HL-60/S4 treated with retinoic acid at 250 ng/mL for 4 days and 3 days (cell line): ENCODE measurements at regions not wholly inside any gene's neighbourhood (a gene's known extent, or its start where the extent isn't known, plus 50 kb on each side); places are given as distances from the start of the nearest gene placed in this dataset.

Source experiments
- in situ Hi-C: fragments of 300-500 bp; cut with MboI; formaldehyde crosslinking; loops from 2 replicates; pipeline ENCODE4 v1.7.0; 2022; ENCODE audit warnings: low sequenced_read_pairs

DNA sequence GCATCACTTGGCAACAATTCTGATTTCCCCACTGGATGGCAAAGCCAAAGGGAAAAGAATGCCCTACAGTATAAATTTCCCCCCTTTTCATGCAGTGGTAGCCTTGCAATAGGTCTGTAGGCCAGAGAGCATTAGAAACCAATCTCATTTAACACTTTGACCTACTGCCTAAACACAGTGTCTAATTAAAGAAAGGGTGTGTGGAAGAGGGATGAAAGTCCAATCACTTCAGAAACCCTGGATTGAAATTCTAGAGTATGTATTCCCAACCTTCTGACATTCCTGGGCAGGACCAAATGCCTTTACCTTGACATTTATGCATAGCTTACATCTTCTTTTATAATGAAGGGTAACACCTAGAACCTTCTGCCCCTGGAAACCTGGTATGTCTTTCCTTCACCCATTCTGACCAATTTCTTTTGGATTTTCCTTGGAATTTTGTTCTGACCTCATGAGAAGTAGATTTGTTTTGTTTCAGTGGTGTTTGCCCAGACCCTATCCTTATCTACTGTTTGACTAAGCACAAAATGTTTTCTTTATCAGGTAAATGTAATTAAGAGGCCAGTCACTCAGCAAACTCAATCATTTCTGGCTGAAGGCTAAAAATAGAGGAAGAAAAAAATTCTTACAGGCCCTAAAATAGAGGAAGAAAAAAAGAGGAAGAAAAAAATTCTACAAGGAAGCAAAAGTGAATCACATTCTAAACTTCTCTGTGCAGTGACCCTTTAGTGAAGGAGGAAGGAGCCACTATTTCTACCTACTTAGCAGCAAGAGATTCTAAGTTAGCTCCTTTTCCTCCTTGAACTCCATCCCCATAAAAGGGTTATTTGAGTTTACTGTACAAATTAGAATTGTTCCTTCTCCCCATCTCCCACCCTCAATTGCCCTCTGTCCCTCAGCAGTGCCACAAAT is 129.5 kb upstream of the DSCAM start:
- in situ Hi-C loops = no loop called here

DNA sequence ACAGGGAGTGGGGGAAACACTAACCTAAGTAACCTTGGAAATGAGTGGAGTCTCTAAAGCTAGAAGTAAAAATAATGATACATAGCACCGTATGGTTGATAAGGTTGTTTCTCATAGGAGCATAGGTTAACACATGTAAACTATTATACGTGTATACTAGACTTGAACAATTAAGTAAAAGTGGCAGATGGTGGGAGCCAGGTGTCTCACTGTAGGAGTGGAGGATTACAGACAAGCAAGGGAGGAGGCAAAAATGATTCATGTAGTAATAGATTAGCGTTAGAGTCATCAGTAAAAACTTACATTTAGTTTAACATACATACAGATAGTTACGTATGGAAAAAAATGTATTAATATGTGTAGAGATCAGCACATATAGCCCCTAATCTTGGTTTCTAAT is 138.4 kb upstream of the DSCAM start:
- in situ Hi-C loops = no loop called here

DNA sequence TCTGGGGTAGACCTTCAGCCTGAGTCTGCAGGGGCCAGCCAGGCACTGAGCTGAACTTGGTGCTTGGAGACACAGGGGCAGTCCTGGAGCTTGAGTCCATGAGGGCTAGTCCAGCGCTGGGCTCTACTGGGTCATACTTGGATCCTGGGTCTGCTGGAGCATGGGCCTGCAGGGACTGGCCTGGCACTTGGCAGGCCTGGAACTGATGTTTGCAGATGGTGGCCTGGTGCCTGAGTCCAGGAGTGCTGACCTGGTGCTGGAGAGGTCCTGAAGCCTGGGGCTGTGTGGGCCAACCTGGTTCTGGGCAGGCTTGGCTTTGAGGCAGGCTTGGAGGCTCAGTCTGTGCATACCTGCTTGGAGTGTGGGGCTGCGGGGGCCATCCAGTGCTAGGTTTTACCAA is 143.4 kb upstream of the DSCAM start:
- in situ Hi-C loops = no loop called here

DNA sequence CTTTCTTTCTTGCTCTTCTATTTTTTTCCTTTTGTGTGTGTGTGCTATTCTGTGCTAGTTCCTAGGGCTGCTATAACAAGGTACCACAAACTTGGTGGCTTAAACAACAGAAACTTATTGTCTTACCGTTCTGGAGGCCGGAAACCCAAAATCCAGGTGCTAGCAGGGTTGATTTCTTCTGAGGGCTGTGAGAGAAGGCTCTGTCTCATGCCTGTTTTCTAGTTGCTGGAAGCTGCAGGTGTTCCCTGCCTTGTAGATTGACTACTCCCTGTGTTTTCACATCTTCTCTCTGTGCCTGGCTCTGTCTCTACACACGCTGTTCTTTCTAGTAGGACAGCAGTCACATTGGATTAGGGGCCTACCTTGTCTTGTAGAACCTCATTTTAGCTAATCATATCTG is 150.9 kb upstream of the DSCAM start:
- in situ Hi-C loops = no loop called here

DNA sequence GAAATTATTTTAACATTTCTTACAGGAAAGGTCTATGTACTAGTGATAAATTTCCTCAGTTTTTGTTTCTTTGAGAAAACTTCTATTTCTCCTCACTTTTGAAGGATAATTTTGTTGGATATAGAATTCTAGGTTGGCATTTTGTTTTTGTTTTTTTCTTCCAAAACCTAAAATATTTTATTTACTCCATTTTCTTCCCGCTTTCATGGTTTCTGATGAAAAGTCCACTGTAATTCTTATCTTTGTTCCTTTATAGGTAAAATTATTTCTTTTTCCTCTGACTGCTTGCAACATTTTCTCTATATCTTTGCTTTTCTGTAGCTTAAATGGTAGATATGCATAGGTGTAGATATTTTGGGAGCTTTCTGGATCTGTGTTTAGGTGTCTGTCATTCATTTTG is 153.9 kb upstream of the DSCAM start:
- in situ Hi-C loops = no loop called here

DNA sequence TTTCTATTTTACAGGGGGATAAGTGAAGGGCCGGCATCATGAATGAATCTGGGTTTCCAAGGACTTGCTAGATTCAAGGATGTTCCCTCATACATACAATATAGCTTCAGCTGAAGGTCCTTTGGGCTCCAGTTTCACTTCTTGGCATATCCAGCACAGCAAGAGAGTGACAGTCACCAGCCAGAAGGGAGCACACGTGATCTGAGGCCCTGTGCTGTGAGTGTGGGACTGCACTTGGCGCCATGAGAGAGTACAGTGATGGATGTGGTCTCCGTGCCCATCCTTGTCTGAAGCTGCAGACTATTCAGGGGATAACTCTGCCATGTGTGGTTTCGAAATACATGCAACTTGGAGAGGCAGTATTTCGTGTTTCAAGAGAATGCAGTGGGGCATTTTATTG is 159.7 kb upstream of the DSCAM start:
- in situ Hi-C loops = no loop called here

DNA sequence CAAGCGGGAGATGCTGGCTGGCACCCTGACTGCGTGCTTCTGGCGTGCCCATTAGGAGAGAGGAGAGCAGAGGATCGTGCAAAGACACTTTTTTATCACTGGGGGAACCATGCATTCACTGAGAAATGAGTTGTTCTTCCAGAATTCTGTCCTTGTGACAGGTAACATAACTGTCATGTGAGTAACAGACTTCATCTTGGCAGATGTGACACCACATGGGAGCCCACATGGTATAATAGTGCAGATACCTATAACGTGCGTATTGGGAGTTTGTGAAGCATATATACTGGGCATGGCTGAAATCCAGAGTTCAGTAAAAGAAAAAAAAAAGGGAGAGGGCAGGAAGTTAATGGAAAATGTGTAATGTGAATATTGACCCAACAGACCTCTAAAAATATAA is 159.6 kb upstream of the BACE2 start:
- in situ Hi-C loops = no loop called here

DNA sequence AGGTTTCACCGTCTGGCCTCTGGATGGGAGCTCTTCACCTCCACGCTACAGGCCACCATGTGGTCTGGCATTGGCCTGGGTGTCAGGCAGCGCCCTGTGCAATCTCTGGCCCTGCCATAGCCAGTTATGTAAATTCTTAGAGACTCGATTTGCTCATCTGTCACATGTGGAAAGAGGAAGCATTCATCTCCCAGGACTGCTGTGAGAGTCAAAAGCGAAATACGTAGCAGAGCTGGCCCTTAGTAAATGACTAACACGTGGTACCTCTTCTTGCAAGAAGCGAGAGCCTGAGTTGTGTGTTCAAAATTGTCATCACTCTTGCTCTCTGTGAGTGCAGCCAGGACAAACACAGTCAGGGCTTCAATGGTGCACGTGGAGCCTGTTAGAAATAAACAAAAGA is 159.0 kb upstream of the BACE2 start:
- in situ Hi-C loops = no loop called here

DNA sequence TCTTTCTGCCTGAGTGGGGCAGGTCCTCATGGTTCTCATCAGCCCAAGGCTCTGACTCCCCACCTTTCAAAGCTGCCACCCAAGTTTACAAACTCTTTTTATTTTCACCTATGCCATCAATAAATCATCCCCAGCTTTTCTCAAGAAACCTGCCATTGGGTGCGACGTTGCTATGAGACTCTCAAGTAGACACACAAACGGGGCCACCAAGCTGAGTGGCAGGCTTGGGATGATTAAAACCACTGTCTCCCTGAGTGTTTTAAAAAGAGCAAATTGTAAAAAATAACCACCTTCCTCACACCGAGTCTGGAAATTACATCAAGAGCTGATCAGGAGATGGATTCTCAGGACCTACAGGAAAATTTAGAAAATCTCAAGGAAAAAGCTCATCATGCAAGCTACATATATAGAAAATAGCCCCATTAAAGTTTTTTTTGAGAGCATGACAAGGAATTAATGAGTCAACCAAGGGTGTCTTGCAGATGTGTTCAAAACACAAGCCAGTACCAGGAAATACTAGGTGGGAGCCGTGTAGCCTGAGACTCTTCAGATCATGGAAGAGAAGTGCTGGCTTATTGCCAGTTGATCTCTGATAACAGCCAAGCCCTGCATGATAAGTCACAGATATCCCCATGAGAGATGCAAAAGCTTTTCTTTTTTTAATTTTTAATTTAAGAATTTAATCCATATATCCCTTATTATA is 158.4 kb upstream of the BACE2 start:
- in situ Hi-C loops = no loop called here

DNA sequence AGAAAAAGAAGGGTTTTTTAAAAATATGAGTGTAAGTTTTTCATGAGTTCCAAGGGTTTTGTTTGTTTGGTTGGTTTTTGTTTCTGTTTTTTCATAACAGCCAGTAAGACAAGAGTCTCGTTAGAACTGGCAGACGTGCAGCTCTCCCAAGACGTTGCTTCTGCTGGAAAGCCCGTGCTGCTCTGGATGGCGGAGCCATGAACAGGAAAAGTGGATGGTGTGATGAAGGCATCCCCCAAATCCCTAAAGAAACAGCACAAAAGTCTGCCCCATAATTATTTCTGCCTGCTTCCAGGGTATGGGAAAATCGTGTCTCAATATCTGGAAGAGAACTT is 157.9 kb upstream of the BACE2 start:
- in situ Hi-C loops = no loop called here

DNA sequence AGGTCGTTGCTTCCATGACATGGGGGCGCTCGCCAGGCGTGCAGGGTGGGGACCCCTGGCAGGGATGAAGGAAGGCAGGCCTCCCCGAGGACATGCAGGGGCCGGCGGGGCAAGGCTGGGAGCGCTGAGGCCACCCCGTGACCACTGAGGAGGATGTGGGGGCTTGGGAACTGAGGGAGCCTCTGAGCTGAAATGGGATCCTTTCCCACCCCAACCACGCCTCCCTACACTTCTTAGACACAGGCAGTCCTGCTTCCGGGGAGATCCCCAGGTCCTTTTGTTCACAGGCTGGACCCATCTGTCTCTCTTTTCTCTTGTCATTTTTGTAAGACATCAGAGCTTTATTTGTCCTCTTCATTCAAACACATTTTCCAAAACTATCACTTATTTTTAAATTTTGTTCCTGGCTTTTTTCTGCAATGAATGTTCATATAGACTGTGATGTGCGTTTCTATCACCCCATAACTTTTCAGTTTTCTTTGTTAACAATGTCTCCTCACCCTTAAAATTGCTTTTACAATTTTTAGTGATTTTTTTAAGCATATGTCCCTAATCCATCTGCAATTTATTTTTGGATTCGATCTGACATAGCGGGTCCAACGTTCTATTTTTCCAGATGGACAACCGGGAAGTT is 156.7 kb upstream of the BACE2 start:
- in situ Hi-C loops = no loop called here

DNA sequence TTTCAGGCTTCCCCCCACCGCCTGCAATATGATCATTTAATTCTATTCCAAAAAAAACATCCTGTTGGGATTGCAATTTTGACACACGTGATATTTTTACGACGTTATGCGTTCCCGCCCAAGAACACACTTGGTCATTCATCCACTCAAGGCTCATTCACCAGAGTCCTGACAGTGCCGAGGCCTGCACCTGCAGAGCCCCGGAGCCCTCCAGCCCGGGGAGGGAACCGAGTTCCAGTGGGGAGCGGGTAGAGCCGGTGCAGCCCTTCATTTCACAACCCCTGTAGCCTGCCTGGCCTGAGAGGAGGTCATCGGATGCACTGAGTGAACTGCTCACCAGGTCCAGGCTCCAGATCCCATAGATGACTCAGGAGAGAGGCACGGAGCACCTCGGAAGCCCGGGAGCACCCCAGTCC is 156.0 kb upstream of the BACE2 start:
- in situ Hi-C loops = no loop called here

DNA sequence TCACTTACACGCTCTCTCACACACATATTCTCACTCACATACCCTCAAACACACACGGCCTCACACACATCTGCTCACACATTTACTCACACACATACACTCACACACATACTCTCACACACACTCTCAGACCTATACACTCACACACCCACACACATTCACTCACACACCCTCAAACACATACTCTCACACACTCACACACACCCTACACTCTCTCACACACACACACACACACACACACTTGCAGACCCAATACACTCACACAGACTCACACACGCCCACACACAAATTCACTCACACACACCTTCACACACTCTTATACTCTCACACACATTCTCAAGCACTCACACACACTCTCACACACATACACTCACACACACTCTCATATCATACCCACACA is 155.5 kb upstream of the BACE2 start:
- in situ Hi-C loops = no loop called here

DNA sequence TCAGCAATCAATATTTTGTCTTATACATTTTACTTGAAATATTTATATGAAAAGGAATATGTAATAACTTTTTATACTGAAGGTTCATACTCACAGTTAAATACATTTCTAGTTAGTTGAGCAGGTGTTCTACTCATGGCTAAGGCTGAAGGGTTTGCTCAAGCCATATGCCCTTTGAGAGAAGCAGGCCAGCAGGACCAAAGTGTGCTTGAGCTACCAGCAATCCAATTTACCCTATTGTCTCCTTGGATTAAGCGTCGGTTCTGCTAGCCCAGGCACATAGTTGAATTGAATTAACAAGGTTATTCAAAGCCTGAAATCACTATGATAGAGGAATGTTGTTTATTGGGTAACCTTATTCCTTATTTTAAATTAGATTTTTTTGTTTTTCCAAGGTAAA is 151.5 kb upstream of the BACE2 start:
- in situ Hi-C loops = no loop called here

DNA sequence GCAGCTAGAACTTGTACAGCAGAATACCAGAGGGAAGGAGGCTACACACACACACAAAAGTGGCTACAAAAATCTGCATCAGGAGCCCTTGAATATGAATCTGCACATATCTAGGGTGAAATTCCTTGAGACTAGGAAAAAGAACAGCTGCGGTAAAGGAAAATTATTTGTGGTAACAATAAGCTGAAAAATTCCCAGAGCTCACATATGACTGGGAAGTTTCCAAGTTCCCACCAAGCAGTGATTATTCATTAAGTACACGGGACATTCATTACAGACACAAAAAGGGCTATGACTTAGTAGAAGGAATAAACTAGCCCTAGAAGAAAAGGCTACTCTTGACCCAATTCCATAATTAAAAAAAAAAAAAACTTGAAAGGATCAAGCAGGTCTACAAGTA is 149.5 kb upstream of the BACE2 start:
- in situ Hi-C loops = no loop called here

DNA sequence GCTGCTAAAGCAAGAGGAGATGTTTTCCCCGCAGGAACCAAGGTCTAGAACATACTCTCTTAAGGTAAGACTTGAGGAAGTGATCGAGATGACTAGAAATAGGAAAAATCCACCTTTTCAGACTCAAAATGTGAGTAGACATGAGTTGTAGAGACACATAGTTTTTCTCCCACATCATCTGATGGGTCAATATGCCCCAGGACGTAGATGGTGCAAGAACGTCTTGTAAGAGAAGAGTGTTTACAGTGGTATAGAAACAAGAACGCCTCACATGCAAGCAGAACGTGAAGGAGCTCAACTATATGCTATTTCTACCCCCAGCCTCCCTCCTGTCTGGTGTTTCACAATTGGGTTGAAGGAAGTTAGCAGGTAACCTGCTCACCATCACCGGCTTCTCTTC is 144.0 kb upstream of the BACE2 start:
- in situ Hi-C loops = no loop called here

DNA sequence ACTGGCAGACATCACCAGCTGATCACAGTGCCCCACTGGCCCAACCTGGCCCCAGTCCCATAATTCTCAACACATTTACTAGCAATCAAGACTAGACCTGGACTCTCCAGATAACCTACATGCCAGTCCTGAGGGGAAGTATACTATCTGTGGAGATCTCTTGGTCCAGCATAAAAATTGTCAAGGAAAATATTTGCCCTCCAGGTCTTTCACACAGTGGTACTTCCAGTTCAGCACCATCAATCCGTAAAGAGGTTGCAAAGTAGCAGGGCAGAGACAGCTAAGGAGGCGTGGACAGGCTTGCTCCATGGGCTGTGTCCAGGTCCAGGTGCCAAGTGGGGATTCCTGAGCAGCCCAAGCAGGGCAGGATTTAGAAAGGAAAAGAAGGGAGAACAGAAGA is 143.6 kb upstream of the BACE2 start:
- in situ Hi-C loops = no loop called here

DNA sequence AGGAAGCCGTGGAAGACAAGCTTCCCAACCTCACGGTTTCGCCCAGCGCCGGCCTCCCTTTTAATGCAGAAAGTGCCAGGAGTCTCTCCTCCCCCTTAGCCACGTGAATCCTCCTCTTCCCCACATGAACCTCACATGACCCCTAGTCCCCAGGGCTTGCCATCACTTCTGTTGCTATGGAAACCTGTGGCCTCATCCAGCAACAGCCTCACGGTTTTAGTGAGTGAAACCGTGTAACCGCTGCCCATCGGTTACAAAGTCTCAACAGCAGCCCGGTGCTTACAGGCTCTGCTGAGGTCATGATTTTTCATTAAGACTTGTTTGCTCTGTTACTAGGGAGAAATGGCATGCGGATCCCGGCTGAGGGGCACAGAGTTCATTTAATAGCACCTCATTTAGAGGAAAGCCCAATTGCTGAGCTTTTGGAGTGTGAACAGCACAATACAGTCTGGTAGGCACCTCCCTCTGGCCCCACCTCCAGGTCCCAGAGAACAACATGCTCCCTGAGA is 143.2 kb upstream of the BACE2 start:
- in situ Hi-C loops = no loop called here

DNA sequence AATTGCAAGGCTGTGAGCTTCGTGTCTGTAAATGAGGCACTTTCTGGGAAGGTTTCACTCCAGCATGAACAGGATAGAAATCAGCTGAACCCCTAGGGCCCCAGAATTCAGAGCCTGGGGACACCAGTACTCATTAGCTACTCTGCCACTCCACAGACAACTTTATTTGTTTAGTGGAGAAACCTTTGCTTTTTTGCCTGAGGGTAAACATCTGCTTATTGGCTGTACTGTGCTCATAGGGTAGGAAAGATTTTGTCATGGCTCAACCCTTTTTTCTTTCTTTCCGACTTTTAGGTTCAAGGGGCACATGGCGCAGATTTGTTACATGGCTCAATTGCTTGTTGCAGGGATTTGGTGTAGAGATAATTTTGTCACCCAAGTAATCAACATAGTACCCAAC is 138.4 kb upstream of the BACE2 start:
- in situ Hi-C loops = no loop called here

DNA sequence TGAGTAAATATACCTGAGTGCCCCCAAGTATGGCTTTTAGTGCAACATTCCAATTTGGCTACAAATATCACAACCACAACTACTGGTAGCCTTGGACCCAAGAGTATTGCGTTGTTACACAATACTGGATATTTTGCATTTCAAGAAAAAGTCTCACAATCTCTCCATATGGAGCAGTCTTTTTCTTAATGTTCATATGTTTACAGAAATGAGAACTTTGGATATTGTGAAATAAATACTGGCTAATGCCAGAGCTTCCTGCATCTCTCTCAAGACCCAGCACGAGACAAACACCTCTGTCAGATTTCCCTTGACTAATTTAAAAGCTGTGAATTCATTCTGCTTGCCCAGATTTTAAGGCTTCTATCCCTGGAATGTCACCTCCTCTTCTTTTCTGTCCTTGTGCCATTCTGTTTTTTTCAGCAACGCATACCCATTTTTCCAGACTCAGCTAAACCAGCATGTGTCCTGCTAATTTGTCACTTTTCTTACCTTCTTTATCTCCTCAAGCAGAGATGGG is 136.2 kb upstream of the BACE2 start:
- in situ Hi-C loops = no loop called here

DNA sequence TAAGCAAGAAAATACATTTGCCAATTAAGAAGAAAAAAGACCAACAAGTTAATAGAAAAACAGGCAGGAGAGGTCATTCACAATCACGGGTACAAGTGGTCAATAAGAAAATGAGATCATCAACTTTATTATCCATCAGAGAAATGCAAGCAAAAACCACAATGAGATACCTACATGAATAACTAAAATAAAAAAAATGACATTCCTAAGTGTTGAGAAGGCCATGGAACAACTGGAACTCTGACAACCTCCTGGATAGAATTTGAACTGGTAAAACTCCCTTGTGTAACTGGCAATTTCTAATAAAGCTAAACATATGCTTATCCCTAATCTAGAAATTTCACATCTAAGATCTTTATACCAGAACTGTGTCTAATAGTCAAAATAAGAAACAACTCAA is 135.4 kb upstream of the BACE2 start:
- in situ Hi-C loops = no loop called here

DNA sequence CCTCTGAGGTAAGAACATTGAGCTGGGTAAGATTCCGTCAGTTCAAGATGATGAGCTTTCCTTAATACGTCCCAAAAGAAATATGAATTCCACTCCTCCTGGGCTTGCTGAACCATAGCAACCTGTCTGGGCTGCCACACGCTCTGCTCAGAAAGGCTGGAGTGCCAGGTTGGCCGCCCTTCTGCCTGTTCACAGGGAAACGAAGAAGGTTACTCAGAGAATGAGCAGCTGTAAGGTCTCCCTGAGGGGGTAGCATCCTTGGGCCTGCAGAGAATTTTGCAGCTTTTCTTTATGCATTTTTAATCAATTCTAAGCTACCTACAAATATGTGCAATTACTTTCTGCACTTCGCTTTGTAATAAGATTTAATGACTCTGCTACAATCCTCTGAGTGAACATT is 130.7 kb upstream of the BACE2 start:
- in situ Hi-C loops = no loop called here
